LHCN-M2 (cell line): ENCODE measurements at regions not wholly inside any gene's neighbourhood (a gene's known extent, or its start where the extent isn't known, plus 50 kb on each side); places are given as distances from the start of the nearest gene placed in this dataset.

Source experiments
- DNase-seq: peaks from one replicate; pipeline ENCODE4 v3.0.0-alpha.2; 2012; ENCODE audit warnings: low read depth

DNA sequence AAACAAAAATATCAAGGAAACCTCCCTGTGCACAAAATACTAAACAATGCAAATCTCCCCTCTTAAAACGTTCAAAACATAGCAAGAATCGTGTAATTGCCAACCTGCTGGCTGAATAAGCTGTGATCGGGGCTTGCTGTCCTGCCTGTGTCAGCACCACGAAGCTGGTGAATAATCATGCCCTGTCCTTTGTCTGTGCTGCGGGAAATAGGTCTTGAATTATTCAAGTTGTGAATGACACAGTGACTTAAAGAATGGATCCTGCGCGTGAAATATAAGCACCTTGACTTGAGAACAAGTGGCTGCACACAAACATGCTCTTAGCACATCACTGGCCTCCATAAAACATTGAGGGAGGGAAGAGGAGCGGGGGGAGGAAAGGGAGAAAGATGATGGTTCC lies 130.2 kb downstream of the OAT start:
- no peak for DNase-seq

GRCh38 chr10:124287791-124288190 lies 130.9 kb downstream of the OAT start:
- DNase-seq: no peak

DNA sequence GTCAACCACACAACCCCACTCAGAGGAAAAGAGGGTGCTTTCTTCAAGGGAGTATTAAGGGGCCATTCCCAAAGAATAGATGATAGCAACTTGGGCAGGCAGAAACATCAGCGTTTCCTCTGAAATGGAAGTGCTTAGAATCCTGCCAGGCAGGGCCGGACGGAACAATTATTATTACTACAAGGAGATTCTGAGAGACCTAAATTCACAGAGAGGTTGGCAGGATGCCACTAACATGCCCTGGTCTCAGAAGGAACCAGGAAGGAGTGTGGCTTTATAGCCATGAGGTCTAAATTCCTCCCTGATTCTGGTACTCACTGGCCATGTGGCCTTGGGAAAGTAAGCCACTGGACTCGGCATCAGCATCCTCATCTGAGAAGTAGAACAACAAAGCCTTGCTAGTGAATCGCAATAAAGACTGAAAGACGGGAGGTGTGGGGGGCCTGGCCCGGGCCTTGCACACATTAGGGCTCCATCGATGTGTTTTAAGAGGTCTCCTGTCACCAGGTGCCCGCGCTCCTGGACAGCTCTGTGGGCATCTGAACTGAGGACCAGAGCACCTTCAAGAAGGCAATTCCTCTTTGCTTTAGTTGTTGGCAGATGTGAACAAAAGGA lies 131.5 kb downstream of the OAT start:
- DNase-seq: no peak

DNA sequence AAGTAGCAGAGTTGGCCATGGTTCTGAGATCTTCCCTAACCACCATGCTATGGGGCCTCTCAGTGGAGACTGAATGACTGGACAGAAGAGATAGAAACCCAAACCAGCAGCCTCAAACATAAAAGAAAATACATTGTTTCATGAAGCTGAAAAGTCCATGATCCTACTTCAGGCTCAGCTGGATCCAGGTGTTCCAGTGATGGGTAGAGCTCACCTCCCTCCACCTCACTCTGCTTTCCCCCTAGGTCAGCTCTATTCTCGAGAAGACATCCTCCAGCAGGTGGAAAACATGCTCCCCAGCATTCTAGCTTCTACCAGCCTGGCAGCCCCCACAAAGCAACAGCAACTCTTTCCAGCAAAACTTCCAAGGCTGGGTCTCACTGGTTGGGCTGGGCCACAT lies 132.1 kb downstream of the OAT start:
- no peak for DNase-seq

DNA sequence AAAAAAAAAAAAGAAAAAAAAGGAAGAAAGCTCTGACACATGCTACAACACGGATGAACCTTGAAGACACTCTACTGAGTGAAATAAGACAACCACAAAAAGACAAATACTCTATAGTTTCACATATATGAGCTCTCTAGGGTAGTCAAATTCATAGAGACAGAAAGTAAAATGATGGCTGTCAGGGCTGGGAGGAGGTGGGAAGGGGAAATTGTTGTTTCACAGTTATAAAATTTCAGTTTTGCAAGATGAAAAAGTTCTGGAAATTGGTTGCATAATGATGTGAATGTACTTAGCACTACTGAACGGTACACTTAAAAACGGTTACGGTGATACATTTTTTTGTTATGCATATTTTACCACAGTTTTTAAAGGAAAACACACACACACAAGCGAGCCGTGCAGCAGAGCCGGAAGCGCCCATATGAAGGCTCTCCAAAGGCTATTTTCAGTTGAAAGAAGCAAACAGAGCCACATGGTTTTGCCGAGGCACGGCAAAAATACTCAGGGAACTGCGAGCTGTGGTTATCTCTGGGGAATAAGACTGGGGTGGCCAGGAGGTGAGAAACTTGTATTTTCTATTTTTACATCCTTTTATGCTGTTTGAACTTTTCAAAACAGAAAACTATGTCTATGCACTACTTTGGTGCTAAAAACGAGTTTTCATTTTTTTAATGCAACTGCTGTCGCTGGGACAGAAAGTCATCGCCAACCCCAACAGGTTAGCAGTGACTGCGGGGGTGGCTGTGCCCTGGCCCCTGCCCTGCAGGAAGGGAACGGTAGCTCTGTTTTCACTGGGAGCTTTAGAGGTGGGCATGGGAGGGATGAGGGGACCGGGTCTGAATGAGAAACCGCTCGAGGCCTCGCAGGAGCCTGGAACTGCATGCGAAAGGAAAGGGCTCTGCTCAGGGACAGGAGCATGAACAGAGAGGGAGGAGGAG lies 132.9 kb downstream of the OAT start:
- peak; percentile 68 for DNase-seq

DNA sequence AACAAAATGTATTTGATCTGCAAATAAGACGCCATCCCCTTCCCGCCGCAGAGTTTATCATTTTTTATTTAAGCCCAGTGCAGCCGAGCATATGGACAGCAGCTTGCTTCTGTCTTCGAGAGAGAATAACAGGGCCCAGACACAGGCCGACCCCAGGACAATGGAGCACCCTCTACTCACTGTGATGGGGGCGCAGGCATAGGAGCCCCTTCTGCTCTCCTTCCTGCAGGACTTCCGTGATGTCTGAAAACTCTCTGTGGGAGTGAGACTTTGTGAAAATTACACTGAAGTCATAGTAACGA lies 134.8 kb downstream of the OAT start:
- DNase-seq: no peak

GRCh38 chr10:124283215-124283948 lies 135.3 kb downstream of the OAT start:
- no peak for DNase-seq

GRCh38 chr10:124282326-124282725 lies 136.4 kb downstream of the OAT start:
- no peak for DNase-seq

GRCh38 chr10:124281666-124282065 lies 137.1 kb downstream of the OAT start:
- no peak for DNase-seq

DNA sequence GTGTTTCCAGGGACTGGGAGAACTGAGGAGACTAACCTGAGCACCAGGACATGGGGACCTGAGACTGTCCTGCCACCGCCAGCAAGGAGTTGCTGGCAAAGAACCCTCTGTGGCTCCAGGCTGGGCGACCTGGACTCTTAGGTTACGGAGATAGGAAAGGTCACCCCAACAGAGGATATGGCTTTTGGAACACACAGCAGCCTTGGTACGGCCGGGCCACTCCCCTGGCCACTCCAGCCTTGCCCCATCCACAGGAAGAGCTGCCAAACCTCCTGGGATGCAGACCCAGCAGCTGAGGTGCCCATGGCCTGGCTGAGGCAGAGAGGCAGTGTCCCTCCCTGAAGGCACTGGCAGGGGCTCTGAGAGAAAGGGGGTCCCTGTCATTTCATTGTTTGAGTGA lies 137.8 kb downstream of the OAT start:
- DNase-seq: no peak

GRCh38 chr10:124279882-124280281 lies 138.8 kb downstream of the OAT start:
- DNase-seq: peak; percentile 10

DNA sequence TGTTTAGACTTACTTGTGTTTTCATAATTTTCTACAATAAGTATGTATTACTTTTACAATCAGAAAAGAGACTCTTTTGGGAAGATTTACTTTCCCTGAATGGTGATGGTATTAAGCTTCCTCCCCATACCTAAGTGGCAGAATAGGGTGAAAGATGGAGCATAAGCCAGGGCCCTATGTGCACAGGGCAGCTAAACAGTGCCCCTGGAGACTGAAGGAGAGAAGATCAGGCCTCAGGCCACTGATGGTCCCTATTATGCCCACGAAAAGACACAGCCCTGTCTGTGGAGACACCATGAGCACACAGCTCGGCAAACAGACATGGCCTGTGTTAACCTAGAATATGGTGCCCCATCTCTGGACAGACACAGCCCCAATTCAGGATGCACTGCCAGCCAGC lies 139.4 kb downstream of the OAT start:
- no peak for DNase-seq

DNA sequence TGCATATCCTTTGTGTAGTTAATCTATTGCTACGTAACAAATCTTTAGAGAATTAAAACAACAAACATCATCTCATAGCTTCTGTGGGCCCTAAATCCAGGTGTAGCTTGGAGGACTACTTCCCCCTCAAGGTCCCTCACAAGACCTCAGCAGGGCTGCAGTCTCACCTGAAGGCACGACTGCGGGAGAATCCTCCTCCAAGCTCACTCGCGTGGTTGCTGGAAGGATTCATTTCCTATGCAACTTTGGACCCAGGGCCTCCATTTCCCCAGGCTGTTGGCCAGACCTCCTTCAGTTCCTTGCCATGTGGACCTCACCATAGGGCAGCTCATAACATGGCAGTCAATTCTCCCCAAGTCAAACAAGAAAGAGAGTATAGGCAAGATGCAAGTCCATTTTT lies 140.4 kb downstream of the OAT start:
- no peak for DNase-seq

DNA sequence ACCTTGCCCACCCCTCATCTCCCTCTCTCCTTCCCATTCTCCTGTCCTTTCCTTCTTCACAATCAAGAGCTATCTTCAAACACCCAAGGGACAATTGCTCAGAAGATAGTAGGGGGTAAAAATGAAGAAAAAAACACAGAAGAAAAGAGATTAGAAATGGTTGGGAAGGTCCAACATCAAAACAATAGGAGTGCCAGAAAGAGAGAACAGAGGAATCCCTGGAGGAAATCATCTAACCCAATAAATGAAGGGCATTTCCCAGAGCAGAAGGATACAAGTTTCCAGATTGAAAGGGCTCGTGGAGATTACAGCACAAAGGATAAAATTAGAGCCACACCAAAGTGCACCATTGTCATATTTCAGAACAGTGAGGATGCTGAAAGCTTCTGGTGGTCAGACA lies 145.6 kb downstream of the OAT start:
- no peak for DNase-seq

- DNase-seq: peak; percentile 11
Measured at GRCh38 chr10:124271676-124272075, 147.0 kb downstream of the OAT start.

GRCh38 chr10:124270530-124271327 lies 148.0 kb downstream of the OAT start:
- no peak for DNase-seq

DNA sequence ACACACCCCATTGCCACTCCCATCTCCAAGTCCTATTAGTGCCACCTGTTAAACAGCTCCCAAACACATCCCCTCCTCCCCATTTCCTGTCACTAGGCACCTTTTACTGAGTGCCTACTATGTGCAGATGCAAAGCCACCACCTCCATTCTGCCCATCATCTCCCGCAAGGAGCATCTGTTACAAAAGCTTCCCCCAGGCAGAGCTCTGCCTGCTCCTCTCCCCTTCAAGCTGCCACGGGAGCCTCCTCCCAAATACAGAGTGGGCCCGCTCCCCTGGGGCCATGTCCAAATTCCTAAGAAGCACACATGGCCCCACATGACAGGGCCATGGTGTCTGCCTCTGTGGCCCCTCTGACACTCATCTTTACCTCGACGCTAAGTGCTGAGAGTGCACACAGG lies 149.7 kb downstream of the OAT start:
- DNase-seq: no peak

DNA sequence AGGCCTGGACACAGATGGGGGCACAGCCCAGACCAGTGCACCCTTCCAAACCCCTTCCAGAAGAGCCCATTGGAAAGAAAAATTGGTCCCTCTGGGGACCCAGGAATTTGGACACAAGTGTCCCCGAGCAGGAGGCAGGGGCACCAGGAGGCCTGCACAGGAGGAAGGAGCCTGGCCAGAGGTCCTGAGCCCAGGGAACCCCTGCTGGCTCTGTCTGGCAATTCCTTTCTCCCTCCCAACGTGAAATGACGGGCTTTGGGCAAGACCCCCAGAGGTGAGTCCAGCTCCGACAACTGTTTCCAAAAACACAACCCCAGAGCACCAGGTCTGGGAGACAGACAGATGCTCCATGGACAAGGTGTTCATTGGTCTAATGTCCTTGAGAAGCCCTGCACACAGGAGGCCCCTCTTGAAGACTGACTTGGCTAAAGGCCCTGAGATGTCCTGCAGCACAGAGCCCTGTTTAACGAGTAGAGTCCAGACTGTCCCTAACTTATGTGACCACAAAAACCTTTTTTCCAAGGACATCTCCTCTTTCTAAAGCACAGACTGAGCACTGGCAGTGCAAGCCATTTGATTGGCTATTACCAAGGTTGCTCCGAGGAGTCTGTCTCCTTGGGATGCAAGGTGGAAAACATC lies 150.7 kb downstream of the OAT start:
- DNase-seq: no peak

DNA sequence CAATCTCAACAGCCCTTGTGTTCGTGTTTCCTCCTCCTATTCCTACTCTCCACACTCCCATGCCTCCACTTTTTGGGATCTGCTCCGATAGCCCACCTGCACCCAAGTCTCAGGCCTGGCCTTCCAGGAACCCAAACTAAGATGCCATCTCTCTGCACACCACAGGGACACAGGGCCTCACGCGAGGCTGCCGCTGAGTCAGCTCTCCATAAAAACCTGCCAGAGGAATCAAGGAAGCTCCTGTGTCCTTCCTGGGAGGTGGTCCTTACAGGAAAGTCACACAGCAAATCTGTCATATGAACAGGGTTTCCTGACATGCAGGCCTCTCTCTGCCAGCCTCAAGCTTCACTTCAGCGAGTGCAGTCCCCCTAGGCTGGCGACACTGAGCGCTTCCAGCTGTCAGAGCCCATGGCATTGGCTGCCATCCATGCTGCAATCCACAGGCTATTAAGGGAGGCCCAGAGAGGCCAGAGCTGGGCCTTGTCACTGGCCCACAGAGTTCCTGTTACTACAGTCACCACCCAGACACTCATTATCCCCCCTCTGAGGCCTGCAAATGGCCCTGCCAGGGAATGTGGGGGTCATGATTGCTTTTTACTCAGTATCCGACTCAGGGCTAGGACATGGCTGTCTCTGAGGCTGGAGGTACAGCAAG lies 151.4 kb downstream of the OAT start:
- DNase-seq: peak; percentile 24

DNA sequence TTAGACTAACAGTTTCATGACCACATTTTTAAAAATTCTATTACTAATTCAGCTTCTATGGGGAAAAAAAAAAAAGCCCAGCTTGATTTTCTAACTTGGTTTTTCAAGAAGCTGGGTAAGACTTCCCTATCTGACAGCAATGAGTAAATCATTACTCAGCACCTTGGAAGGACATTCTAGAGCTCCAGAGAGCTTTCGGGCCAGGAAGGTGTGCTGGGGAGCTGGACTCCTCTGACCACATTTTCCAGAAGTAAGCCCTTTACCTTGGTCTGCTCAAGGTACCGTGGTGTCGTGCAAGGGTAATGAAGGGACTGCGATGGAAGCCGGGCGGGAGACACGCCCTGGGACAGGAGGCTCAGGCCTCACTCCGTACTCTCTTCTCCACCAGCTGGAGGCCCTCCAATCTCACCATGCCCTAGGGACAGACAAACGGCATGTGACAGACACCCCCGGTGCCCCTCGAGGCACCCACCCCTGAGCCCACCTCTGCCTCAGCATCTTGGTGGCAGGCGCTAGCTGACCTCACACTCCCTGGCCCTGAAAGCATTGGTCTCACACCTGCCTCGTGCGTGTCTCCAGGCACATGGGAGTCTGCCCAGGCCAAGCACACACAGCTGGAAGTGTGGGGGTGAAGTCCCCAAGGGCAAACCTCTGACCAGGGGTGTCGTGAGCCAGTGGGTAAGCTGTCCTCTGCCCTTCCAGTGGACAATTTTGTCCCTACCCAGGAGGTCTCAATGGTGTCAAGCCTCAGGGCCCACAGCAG lies 152.1 kb downstream of the OAT start:
- no peak for DNase-seq
